H9 (cell line): ENCODE measurements at regions not wholly inside any gene's neighbourhood (a gene's known extent, or its start where the extent isn't known, plus 50 kb on each side); places are given as distances from the start of the nearest gene placed in this dataset.

ENCODE experiments used
- DNase-seq: peaks from one replicate; pipeline ENCODE4 v3.0.0-alpha.2; 2017
- H2AFZ ChIP-seq: one replicate; pipeline ENCODE4 v1.6.1; 2013; ENCODE audit warnings: mild to moderate bottlenecking, low read length, control low read depth, moderate library complexity
- H2AK5ac ChIP-seq: 2 replicates; pipeline ENCODE4 v1.6.1; 2013; ENCODE audit warnings: low read length, control low read depth, mixed read lengths; ENCODE audit not compliant: insufficient read length
- H2BK120ac ChIP-seq: one replicate; pipeline ENCODE4 v1.6.1; 2013; ENCODE audit warnings: low read depth, mild to moderate bottlenecking, low read length, control low read depth, inconsistent platforms; ENCODE audit not compliant: poor library complexity, severe bottlenecking
- H2BK12ac ChIP-seq: 2 replicates; pipeline ENCODE4 v1.6.1; 2013; ENCODE audit warnings: low read length, control low read depth, mixed read lengths, low read depth; ENCODE audit not compliant: insufficient read length
- H2BK15ac ChIP-seq: 2 replicates; pipeline ENCODE4 v1.6.1; 2013; ENCODE audit warnings: low read depth, low read length, control low read depth
- H2BK20ac ChIP-seq: one replicate; pipeline ENCODE4 v1.6.1; 2013; ENCODE audit warnings: low read depth, mild to moderate bottlenecking, low read length, control low read depth, inconsistent platforms; ENCODE audit not compliant: poor library complexity, severe bottlenecking
- H2BK5ac ChIP-seq: 2 replicates; pipeline ENCODE4 v1.6.1; 2013; ENCODE audit warnings: low read length, control low read depth, mixed read lengths; ENCODE audit not compliant: insufficient read length
- H3K14ac ChIP-seq: 2 replicates; pipeline ENCODE4 v1.6.1; 2013; ENCODE audit warnings: low read length, control low read depth; ENCODE audit not compliant: insufficient read depth
- H3K18ac ChIP-seq: 2 replicates; pipeline ENCODE4 v1.6.1; 2013; ENCODE audit warnings: low read depth, mild to moderate bottlenecking, mixed read lengths, low read length, control low read depth; ENCODE audit not compliant: insufficient read length
- H3K23ac ChIP-seq: 2 replicates; pipeline ENCODE4 v1.6.1; 2013; ENCODE audit warnings: low read length, control low read depth, mixed read lengths, low read depth; ENCODE audit not compliant: insufficient read length
- H3K23me2 ChIP-seq: 2 replicates; pipeline ENCODE4 v1.6.1; 2013; ENCODE audit warnings: low read depth, mild to moderate bottlenecking, mixed read lengths, low read length, control low read depth; ENCODE audit not compliant: insufficient read length, poor library complexity, severe bottlenecking
- H3K27ac ChIP-seq: 2 replicates; pipeline ENCODE4 v1.5.1; 2013; ENCODE audit warnings: low read length, control low read depth, mixed read lengths, low read depth; ENCODE audit not compliant: insufficient read length
- H3K27me3 ChIP-seq: 2 replicates; pipeline ENCODE4 v1.6.1; 2013; ENCODE audit warnings: low read length, control low read depth, inconsistent platforms; ENCODE audit not compliant: insufficient read depth
- H3K4ac ChIP-seq: 2 replicates; pipeline ENCODE4 v1.6.1; 2013; ENCODE audit warnings: low read depth, mild to moderate bottlenecking, control low read depth, inconsistent platforms, low read length, moderate library complexity
- H3K4me1 ChIP-seq: 2 replicates; pipeline ENCODE4 v1.6.1; 2013; ENCODE audit warnings: low read length, control low read depth, inconsistent platforms; ENCODE audit not compliant: insufficient read depth
- H3K4me2 ChIP-seq: 2 replicates; pipeline ENCODE4 v1.6.1; 2013; ENCODE audit warnings: low read length, control low read depth, mixed read lengths; ENCODE audit not compliant: insufficient read length, insufficient read depth
- H3K56ac ChIP-seq: 2 replicates; pipeline ENCODE4 v1.6.1; 2013; ENCODE audit warnings: low read depth, mild to moderate bottlenecking, mixed read lengths, low read length, control low read depth; ENCODE audit not compliant: insufficient read length
- H3K79me1 ChIP-seq: 2 replicates; pipeline ENCODE4 v1.6.1; 2013; ENCODE audit warnings: low read depth, mild to moderate bottlenecking, moderate library complexity, low read length, control low read depth, inconsistent platforms; ENCODE audit not compliant: insufficient read depth, poor library complexity, severe bottlenecking
- H3K79me2 ChIP-seq: 2 replicates; pipeline ENCODE4 v1.6.1; 2013; ENCODE audit warnings: low read length, control low read depth, inconsistent platforms; ENCODE audit not compliant: insufficient read depth
- H3K9ac ChIP-seq: 2 replicates; pipeline ENCODE4 v1.6.1; 2013; ENCODE audit warnings: low read length, control low read depth, mixed read lengths; ENCODE audit not compliant: insufficient read length; ENCODE audit errors: extremely low read depth
- H3K9me3 ChIP-seq: one replicate; pipeline ENCODE4 v1.6.1; 2013; ENCODE audit warnings: low read depth, low read length, inconsistent platforms; ENCODE audit not compliant: control insufficient read depth
- H3T11ph ChIP-seq: one replicate; pipeline ENCODE4 v1.6.1; 2013; ENCODE audit warnings: mild to moderate bottlenecking, low read length, control low read depth, inconsistent platforms
- H4K20me1 ChIP-seq: one replicate; pipeline ENCODE4 v1.6.1; 2013; ENCODE audit not compliant: control insufficient read depth, insufficient read length, insufficient read depth
- H4K5ac ChIP-seq: 2 replicates; pipeline ENCODE4 v1.6.1; 2013; ENCODE audit warnings: low read depth, mild to moderate bottlenecking, mixed read lengths, low read length, control low read depth; ENCODE audit not compliant: insufficient read length
- H4K8ac ChIP-seq: replicated peaks from 2 replicates; pipeline ENCODE4 v1.6.1; 2013; ENCODE audit warnings: low read length, control low read depth, mixed read lengths, low read depth; ENCODE audit not compliant: insufficient read length
- H4K91ac ChIP-seq: 2 replicates; pipeline ENCODE4 v1.6.1; 2013; ENCODE audit warnings: low read depth, mild to moderate bottlenecking, moderate library complexity, mixed read lengths, low read length, control low read depth; ENCODE audit not compliant: insufficient read length
- H3K27ac Mint-ChIP-seq, 3 experiments: 2 replicates in 2 of 3; 3 replicates in 1 of 3; pipeline ENCODE4 v1.8.0; 2020 to 2021; ENCODE audit warnings: mixed read lengths in 3 of 3, mild to moderate bottlenecking in 1 of 3, moderate library complexity in 1 of 3
- H3K27me3 Mint-ChIP-seq: 2 replicates; pipeline ENCODE4 v1.8.0; 2021; ENCODE audit warnings: low read depth, mild to moderate bottlenecking, moderate library complexity, mixed read lengths
- H3K36me3 Mint-ChIP-seq, 3 experiments: 2 replicates in 2 of 3; 3 replicates in 1 of 3; pipeline ENCODE4 v1.8.0; 2020 to 2021; ENCODE audit warnings: low read depth in 3 of 3, mixed read lengths in 3 of 3; ENCODE audit not compliant: insufficient read depth in 1 of 3
- H3K4me1 Mint-ChIP-seq, 2 experiments: 2 replicates each; pipeline ENCODE4 v1.8.0; 2020; ENCODE audit warnings: mixed read lengths in 2 of 2
- H3K4me3 Mint-ChIP-seq, 2 experiments: 2 replicates in 1 of 2; 3 replicates in 1 of 2; pipeline ENCODE4 v1.8.0; 2020 to 2021; ENCODE audit warnings: mild to moderate bottlenecking in 2 of 2, mixed read lengths in 2 of 2, moderate library complexity in 1 of 2
- H3K9me3 Mint-ChIP-seq, 2 experiments: 2 replicates in 1 of 2; 3 replicates in 1 of 2; pipeline ENCODE4 v1.8.0; 2020; ENCODE audit warnings: mild to moderate bottlenecking in 2 of 2, mixed read lengths in 2 of 2, moderate library complexity in 1 of 2
- CTCF ChIP-seq: fragments of 200-600 bp; sonication (generic); conservative IDR thresholded peaks from 3 replicates; pipeline ENCODE4 v1.8.0; 2021; ENCODE audit warnings: antibody characterized with exemption, mild to moderate bottlenecking
- WGBS: extraction: QIAGEN DNeasy Blood & Tissue Kit; methylation state at CpG from one replicate; pipeline ENCODE4 v1.1.7; 2013; ENCODE audit warnings: missing lambda C conversion rate, low lambda C conversion rate, mixed read lengths; ENCODE audit not compliant: insufficient read length; ENCODE audit errors: extremely low coverage; 5-methylcytosine and 5-hydroxymethylcytosine counted together

GRCh38 chr1:244112636-244113035 is 61.6 kb downstream of the ZBTB18 start:
- Histone ChIP-seq H3K9ac (no peak overlapping the region), H2BK5ac (no peak overlapping the region), H4K91ac (no peak overlapping the region), H3K9me3 (no peaks in the 10 kb centered on the region), H3K79me1 (no peaks in the 10 kb centered on the region), H3K23ac (no peak overlapping the region), H3K4me1 (no peaks in the 10 kb centered on the region), H2BK12ac (no peak overlapping the region), H3K27ac (no peak overlapping the region), H3K14ac (no peak overlapping the region), H3K56ac (no peak overlapping the region), H3K18ac (no peak overlapping the region), H2BK20ac (no peak overlapping the region), H2BK15ac (no peak overlapping the region), H4K5ac (no peak overlapping the region), H3K27me3 (no peaks in the 10 kb centered on the region), H3K79me2 (no peaks in the 10 kb centered on the region), H2BK120ac (no peak overlapping the region), H3K23me2 (no peaks in the 10 kb centered on the region), H4K20me1 (no peaks in the 10 kb centered on the region), H2AK5ac (no peak overlapping the region), H2AFZ (no peak overlapping the region), H3T11ph (no peak overlapping the region), H4K8ac (no peak overlapping the region), H3K4me2 (no peak overlapping the region), H3K4ac (no peak overlapping the region)
- Mint-ChIP-seq H3K4me3 (no peak overlapping the region), H3K27ac (no peak overlapping the region), H3K27me3 (no peaks in the 10 kb centered on the region), H3K9me3 (peaks cover 4% of the 10 kb centered on the region in 2 experiments; a peak in 4 of 5 replicates), H3K36me3 (peaks cover 0 to 10% (median 0%) of the 10 kb centered on the region in 3 experiments; a peak in 2 of 7 replicates), H3K4me1 (peaks cover under 1 to 2% of the 10 kb centered on the region in 2 experiments; a peak in 3 of 4 replicates)
- no peak for DNase-seq
- no peak for TF ChIP-seq CTCF
- WGBS, result no CpG with 5 or more reads among the region's 1 CpG
